ENCODE measurements at regions not wholly inside any gene's neighbourhood (a gene's known extent, or its start where the extent isn't known, plus 50 kb on each side); places are given as distances from the start of the nearest gene placed in this dataset.
A peak's percentile ranks its signal among the peaks of the same experiment; 100 is the strongest.

DNA sequence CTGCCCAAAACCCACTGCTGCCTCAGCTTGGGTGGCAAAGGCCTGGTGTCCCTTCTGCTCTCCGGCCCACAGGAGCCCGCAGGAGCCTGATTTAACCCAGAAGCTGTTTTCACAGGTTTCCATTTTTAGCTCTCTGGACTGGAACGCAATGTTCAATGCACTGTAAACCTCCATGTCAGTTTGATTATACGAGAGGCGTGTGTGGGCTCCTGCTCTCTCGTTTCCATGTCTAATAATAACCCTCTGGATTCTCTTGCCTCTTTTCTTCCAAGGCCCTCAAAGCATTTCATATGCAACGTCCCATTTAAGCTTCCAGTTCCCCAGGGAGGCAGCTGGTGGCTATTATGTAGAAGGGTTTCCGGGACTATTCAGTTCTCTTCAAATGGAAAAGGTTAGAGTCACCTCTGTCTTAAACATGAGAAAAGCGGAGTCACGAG is 161.1 kb downstream of the SUDS3 start:
- no peak overlapping the region for H3K4me2 ChIP-seq (ENCODE audit: low read length)
- H3F3A ChIP-seq (ENCODE audit: insufficient read depth, low read length, poor library complexity, severe bottlenecking): no peaks in the 10 kb centered on the region
- TF ChIP-seq, protein P1, sequence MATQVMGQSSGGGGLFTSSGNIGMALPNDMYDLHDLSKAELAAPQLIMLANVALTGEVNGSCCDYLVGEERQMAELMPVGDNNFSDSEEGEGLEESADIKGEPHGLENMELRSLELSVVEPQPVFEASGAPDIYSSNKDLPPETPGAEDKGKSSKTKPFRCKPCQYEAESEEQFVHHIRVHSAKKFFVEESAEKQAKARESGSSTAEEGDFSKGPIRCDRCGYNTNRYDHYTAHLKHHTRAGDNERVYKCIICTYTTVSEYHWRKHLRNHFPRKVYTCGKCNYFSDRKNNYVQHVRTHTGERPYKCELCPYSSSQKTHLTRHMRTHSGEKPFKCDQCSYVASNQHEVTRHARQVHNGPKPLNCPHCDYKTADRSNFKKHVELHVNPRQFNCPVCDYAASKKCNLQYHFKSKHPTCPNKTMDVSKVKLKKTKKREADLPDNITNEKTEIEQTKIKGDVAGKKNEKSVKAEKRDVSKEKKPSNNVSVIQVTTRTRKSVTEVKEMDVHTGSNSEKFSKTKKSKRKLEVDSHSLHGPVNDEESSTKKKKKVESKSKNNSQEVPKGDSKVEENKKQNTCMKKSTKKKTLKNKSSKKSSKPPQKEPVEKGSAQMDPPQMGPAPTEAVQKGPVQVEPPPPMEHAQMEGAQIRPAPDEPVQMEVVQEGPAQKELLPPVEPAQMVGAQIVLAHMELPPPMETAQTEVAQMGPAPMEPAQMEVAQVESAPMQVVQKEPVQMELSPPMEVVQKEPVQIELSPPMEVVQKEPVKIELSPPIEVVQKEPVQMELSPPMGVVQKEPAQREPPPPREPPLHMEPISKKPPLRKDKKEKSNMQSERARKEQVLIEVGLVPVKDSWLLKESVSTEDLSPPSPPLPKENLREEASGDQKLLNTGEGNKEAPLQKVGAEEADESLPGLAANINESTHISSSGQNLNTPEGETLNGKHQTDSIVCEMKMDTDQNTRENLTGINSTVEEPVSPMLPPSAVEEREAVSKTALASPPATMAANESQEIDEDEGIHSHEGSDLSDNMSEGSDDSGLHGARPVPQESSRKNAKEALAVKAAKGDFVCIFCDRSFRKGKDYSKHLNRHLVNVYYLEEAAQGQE (IDR thresholded peaks at IDR 0.05; ENCODE audit: borderline replicate concordance): peak; percentile 61
- TF ChIP-seq RAD21 (conservative IDR thresholded peaks at IDR 0.05): no peak
- no peak overlapping the region for H3K9ac ChIP-seq (ENCODE audit: low read length)
- H3K9me2 ChIP-seq (ENCODE audit: insufficient read depth, low read length): no peaks in the 10 kb centered on the region
- no peaks in the 10 kb centered on the region for H3K9me3 ChIP-seq (ENCODE audit: low read length)
- no peaks in the 10 kb centered on the region for H4K20me1 ChIP-seq (ENCODE audit: insufficient read depth)
- H3K4me3 ChIP-seq (ENCODE audit: low read length): no peak overlapping the region
- H2AFZ ChIP-seq (ENCODE audit: low read depth, low read length): no peak overlapping the region
- H3K27me3 ChIP-seq (ENCODE audit: insufficient read depth, low read depth, low read length): no peaks in the 10 kb centered on the region
- no peaks in the 10 kb centered on the region for H3K36me3 ChIP-seq (ENCODE audit: insufficient read depth, low read length)
- H3K27ac ChIP-seq (ENCODE audit: low read length): peak overlapping the region; percentile 34
- no peaks in the 10 kb centered on the region for H3K79me2 ChIP-seq (replicated peaks; ENCODE audit: insufficient read depth, low read length)

DNA sequence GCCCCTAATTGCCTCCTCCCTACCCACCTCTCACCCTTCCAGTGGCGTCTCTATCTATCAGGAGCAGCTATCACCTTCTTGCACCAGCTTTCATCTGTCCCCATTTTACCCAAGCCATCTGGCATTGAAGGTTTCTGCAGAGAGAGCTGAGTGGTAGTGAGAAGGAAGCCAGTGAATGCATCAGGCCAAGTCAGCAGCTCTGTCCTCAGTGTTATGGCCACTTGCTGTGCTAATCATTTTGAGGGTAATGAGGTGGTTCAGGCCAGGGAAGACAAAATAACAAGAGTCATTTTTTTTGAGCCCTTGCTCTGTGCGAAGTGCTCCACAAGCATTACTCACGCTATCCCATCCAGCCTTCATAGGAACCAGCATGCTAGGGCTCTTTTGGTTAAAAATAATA is 164.7 kb downstream of the SUDS3 start:
- no peaks in the 10 kb centered on the region for H3K36me3 ChIP-seq (ENCODE audit: insufficient read depth, low read length)
- H3K4me2 ChIP-seq (ENCODE audit: low read length): no peak overlapping the region
- no peak overlapping the region for H3K9ac ChIP-seq (ENCODE audit: low read length)
- no peaks in the 10 kb centered on the region for H3K79me2 ChIP-seq (replicated peaks; ENCODE audit: insufficient read depth, low read length)
- H3K4me3 ChIP-seq (ENCODE audit: low read length): no peak overlapping the region
- H3K27ac ChIP-seq (ENCODE audit: low read length): no peak overlapping the region
- H4K20me1 ChIP-seq (ENCODE audit: insufficient read depth): no peaks in the 10 kb centered on the region
- H2AFZ ChIP-seq (ENCODE audit: low read depth, low read length): no peak overlapping the region
- no peaks in the 10 kb centered on the region for H3K9me2 ChIP-seq (ENCODE audit: insufficient read depth, low read length)
- H3F3A ChIP-seq (ENCODE audit: insufficient read depth, low read length, poor library complexity, severe bottlenecking): no peaks in the 10 kb centered on the region
- H3K27me3 ChIP-seq (ENCODE audit: insufficient read depth, low read depth, low read length): no peaks in the 10 kb centered on the region
- no peaks in the 10 kb centered on the region for H3K9me3 ChIP-seq (ENCODE audit: low read length)
- TF ChIP-seq MXI1 (conservative IDR thresholded peaks at IDR 0.05; ENCODE audit: poor library complexity, severe bottlenecking) (no peak), EP300 (conservative IDR thresholded peaks at IDR 0.05; ENCODE audit: poor library complexity, severe bottlenecking) (no peak), POLR2AphosphoS5 (IDR thresholded peaks at IDR 0.05) (no peak), TAF1 (IDR thresholded peaks at IDR 0.05; ENCODE audit: low read depth) (no peak), SMC3 (conservative IDR thresholded peaks at IDR 0.05; ENCODE audit: poor library complexity) (no peak), EZH2 (IDR thresholded peaks at IDR 0.05; ENCODE audit: borderline replicate concordance, insufficient read depth, low read length, poor library complexity, severe bottlenecking) (no peak), RAD21 (conservative IDR thresholded peaks at IDR 0.05) (no peak)
- TF ChIP-seq, protein P2, sequence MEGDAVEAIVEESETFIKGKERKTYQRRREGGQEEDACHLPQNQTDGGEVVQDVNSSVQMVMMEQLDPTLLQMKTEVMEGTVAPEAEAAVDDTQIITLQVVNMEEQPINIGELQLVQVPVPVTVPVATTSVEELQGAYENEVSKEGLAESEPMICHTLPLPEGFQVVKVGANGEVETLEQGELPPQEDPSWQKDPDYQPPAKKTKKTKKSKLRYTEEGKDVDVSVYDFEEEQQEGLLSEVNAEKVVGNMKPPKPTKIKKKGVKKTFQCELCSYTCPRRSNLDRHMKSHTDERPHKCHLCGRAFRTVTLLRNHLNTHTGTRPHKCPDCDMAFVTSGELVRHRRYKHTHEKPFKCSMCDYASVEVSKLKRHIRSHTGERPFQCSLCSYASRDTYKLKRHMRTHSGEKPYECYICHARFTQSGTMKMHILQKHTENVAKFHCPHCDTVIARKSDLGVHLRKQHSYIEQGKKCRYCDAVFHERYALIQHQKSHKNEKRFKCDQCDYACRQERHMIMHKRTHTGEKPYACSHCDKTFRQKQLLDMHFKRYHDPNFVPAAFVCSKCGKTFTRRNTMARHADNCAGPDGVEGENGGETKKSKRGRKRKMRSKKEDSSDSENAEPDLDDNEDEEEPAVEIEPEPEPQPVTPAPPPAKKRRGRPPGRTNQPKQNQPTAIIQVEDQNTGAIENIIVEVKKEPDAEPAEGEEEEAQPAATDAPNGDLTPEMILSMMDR (IDR thresholded peaks at IDR 0.05; ENCODE audit: poor library complexity, severe bottlenecking): no peak
- TF ChIP-seq, protein P1 (IDR thresholded peaks at IDR 0.05; ENCODE audit: borderline replicate concordance): no peak
